Hepatic stellate cell (primary cell): ENCODE measurements at regions not wholly inside any gene's neighbourhood (a gene's known extent, or its start where the extent isn't known, plus 50 kb on each side); places are given as distances from the start of the nearest gene placed in this dataset.

ENCODE experiments used
- DNase-seq: peaks from one replicate; pipeline ENCODE4 v3.0.0; 2011; ENCODE audit warnings: low spot score

GRCh38 chr5:148950471-148950863 lies 112.4 kb downstream of the SH3TC2 start:
- DNase-seq, result no peak

- DNase-seq, result no peak
These were observed 112.0 kb downstream of the SH3TC2 start for GRCh38 chr5:148950892-148951291.

GRCh38 chr5:148951612-148952011 lies 111.2 kb downstream of the SH3TC2 start:
- no peak for DNase-seq

- no peak for DNase-seq
These were observed 110.6 kb downstream of the SH3TC2 start for GRCh38 chr5:148952097-148952867.

GRCh38 chr5:148953711-148954110 lies 109.2 kb downstream of the SH3TC2 start:
- no peak for DNase-seq
